Transverse colon (tissue), 4 donors: ENCODE measurements at regions not wholly inside any gene's neighbourhood (a gene's known extent, or its start where the extent isn't known, plus 50 kb on each side); places are given as distances from the start of the nearest gene placed in this dataset.

Experiments
- DNase-seq: peaks from one replicate; pipeline ENCODE4 v3.0.0-alpha.2; 2019
- H3K27ac ChIP-seq, 4 donors: fragments of 200-600 bp; sonication (generic); 2 replicates each; pipeline ENCODE4 v1.5.1; 2016 to 2018; ENCODE audit warnings: inconsistent platforms in 4 of 4
- H3K27me3 ChIP-seq: fragments of 200-600 bp; sonication (generic); 2 replicates; pipeline ENCODE4 v1.5.1; 2017; ENCODE audit warnings: inconsistent platforms
- H3K36me3 ChIP-seq, 4 donors: fragments of 200-600 bp; sonication (generic); 2 replicates each; pipeline ENCODE4 v1.5.1; 2017 to 2019; ENCODE audit warnings: inconsistent platforms in 4 of 4
- H3K4me1 ChIP-seq, 4 donors: fragments of 200-600 bp; sonication (generic); 2 replicates each; pipeline ENCODE4 v1.5.1; 2017 to 2020; ENCODE audit warnings: inconsistent platforms in 4 of 4
- H3K4me3 ChIP-seq, 4 donors: fragments of 200-600 bp; sonication (generic); 1 replicate in 1 of 4; 2 replicates in 3 of 4; pipeline versions ENCODE4 v1.5.1 to v1.6.1; 2017 to 2019; ENCODE audit warnings: inconsistent platforms in 4 of 4
- H3K9me3 ChIP-seq, 2 donors: fragments of 200-600 bp; sonication (generic); 2 replicates each; pipeline ENCODE4 v1.5.1; 2017 to 2019; ENCODE audit warnings: inconsistent platforms in 2 of 2
- CTCF ChIP-seq, 5 experiments: fragments of 200-600 bp in 3 of 5; fragments of 450-650 bp in 2 of 5; sonication (generic) in 3 of 5; IDR thresholded peaks; 1 replicate in 2 of 5; 2 replicates in 3 of 5; pipeline ENCODE4 v1.5.1; 2016 to 2017; ENCODE audit warnings: antibody characterized with exemption in 5 of 5, inconsistent platforms in 3 of 5, mild to moderate bottlenecking in 2 of 5, moderate library complexity in 1 of 5
- EP300 ChIP-seq: sonication (generic); formaldehyde crosslinking; IDR thresholded peaks from one replicate; pipeline ENCODE4 v1.6.1; 2017; ENCODE audit warnings: antibody characterized with exemption, low read depth
- POLR2A ChIP-seq: fragments of 450-650 bp; IDR thresholded peaks from one replicate; pipeline ENCODE4 v1.6.1; 2016; ENCODE audit warnings: antibody characterized with exemption, mild to moderate bottlenecking, moderate library complexity
- POLR2AphosphoS5 ChIP-seq, 3 donors: sonication (generic); formaldehyde crosslinking; IDR thresholded peaks; one replicate each; pipeline ENCODE4 v1.6.1; 2016; ENCODE audit warnings: antibody characterized with exemption in 3 of 3
- WGBS, 2 donors: methylation state at CpG; one replicate each; pipeline ENCODE4 v1.1.5; 2018; ENCODE audit warnings: low coverage in 1 of 2; 5-methylcytosine and 5-hydroxymethylcytosine counted together
- in situ Hi-C, 4 donors: fragments of 200-750 bp; cut with MboI; loops; one replicate each; pipeline versions ENCODE4 v1.15.0 to v1.15.1; 2017; ENCODE audit warnings: low sequenced_read_pairs in 3 of 4, low pct_ligation_motif_present in 1 of 4, low pct_unique_long_range_greater_than_20kb in 1 of 4
- intact Hi-C: fragments of 100-400 bp; cut with DNase I; formaldehyde crosslinking; loops from one replicate; pipeline ENCODE4 v1.15.1; 2023; ENCODE audit warnings: low total_unique reads

- Histone ChIP-seq H3K4me1 (peaks cover 0 to 7% (median 0%) of the 10 kb centered on the region in 4 donors), H3K9me3 (no peaks in the 10 kb centered on the region), H3K36me3 (no peaks in the 10 kb centered on the region), H3K27me3 (no peaks in the 10 kb centered on the region), H3K4me3 (no peak overlapping the region), H3K27ac (no peak overlapping the region)
- intact Hi-C loops (no loop called here), in situ Hi-C loops (no loop called here)
- TF ChIP-seq EP300 (no peak), POLR2AphosphoS5 (IDR thresholded peaks at IDR 0.05) (no peak), POLR2A (no peak), CTCF (IDR thresholded peaks at IDR 0.05) (no peak)
- WGBS, 2 donors: 89 to 90% methylated on average over 3 to 4 of the region's 4 CpGs
- no peak for DNase-seq
Measured at GRCh38 chr14:89628521-89628920, 211.5 kb upstream of the FOXN3 start.

GRCh38 chr14:89626233-89626806 lies 209.3 kb upstream of the FOXN3 start:
- Histone ChIP-seq H3K4me1 (peaks cover 0 to 7% (median 0%) of the 10 kb centered on the region in 4 donors), H3K36me3 (no peaks in the 10 kb centered on the region), H3K4me3 (no peak overlapping the region), H3K9me3 (no peaks in the 10 kb centered on the region), H3K27ac (no peak overlapping the region), H3K27me3 (no peaks in the 10 kb centered on the region)
- in situ Hi-C loops (no loop called here), intact Hi-C loops (no loop called here)
- DNase-seq: no peak
- 71 to 83% methylated on average over 6 of the region's 6 CpGs for WGBS, 2 donors
- TF ChIP-seq CTCF (IDR thresholded peaks at IDR 0.05) (no peak), POLR2A (no peak), POLR2AphosphoS5 (IDR thresholded peaks at IDR 0.05) (no peak), EP300 (no peak)

- intact Hi-C loops: no loop called here
- Histone ChIP-seq H3K9me3 (no peaks in the 10 kb centered on the region), H3K4me3 (no peak overlapping the region), H3K4me1 (peaks cover 0 to 7% (median 0%) of the 10 kb centered on the region in 4 donors), H3K27ac (no peak overlapping the region), H3K27me3 (no peaks in the 10 kb centered on the region), H3K36me3 (no peaks in the 10 kb centered on the region)
- TF ChIP-seq POLR2AphosphoS5 (IDR thresholded peaks at IDR 0.05) (no peak), CTCF (IDR thresholded peaks at IDR 0.05) (no peak), EP300 (no peak), POLR2A (no peak)
- in situ Hi-C loops: no loop called here
- DNase-seq: no peak
- WGBS, 2 donors: 60 to 87% methylated on average over 3 to 9 of the region's 9 CpGs
Measured at GRCh38 chr14:89625731-89626232, 208.7 kb upstream of the FOXN3 start.

- H3K27me3 ChIP-seq: no peaks in the 10 kb centered on the region
- TF ChIP-seq POLR2A (no peak), POLR2AphosphoS5 (IDR thresholded peaks at IDR 0.05) (no peak), EP300 (no peak), CTCF (IDR thresholded peaks at IDR 0.05) (no peak)
- H3K27ac ChIP-seq: no peak overlapping the region
- intact Hi-C loops (no loop called here), in situ Hi-C loops (no loop called here)
- WGBS, 2 donors: 39 to 41% methylated on average over 5 to 20 of the region's 20 CpGs
- no peak overlapping the region for H3K4me3 ChIP-seq
- no peak for DNase-seq
- H3K36me3 ChIP-seq: no peaks in the 10 kb centered on the region
- peaks cover 0 to 7% (median 0%) of the 10 kb centered on the region in 4 donors for H3K4me1 ChIP-seq
- H3K9me3 ChIP-seq: no peaks in the 10 kb centered on the region
Measured at GRCh38 chr14:89625244-89625713, 208.2 kb upstream of the FOXN3 start.
